GM23338 (cell line): ENCODE measurements at regions not wholly inside any gene's neighbourhood (a gene's known extent, or its start where the extent isn't known, plus 50 kb on each side); places are given as distances from the start of the nearest gene placed in this dataset.

Experiments
- ATAC-seq: fragments of 200-7000 bp; cut with Tn5 transposase; 3 replicates; pipeline ENCODE4 v1.9.1; 2020
- DNase-seq: peaks from one replicate; pipeline ENCODE4 v3.0.0-alpha.2; 2015; ENCODE audit warnings: low spot score
- H2AFZ ChIP-seq: fragments of 200-600 bp; sonication (generic); 2 replicates; pipeline ENCODE4 v1.8.0; 2016; ENCODE audit warnings: antibody characterized with exemption, mild to moderate bottlenecking, moderate library complexity
- H3F3A ChIP-seq: fragments of 200-600 bp; sonication (generic); replicated peaks from 2 replicates; pipeline ENCODE4 v1.8.0; 2017; ENCODE audit warnings: antibody characterized with exemption, mixed run types, low read depth
- H3K27ac ChIP-seq: fragments of 200-600 bp; sonication (generic); 2 replicates; pipeline ENCODE4 v1.6.1; 2016; ENCODE audit warnings: low read depth
- H3K27me3 ChIP-seq: fragments of 200-600 bp; sonication (generic); 2 replicates; pipeline ENCODE4 v1.8.0; 2016; ENCODE audit warnings: mild to moderate bottlenecking, mixed run types, moderate library complexity; ENCODE audit not compliant: insufficient read depth
- H3K36me3 ChIP-seq: fragments of 200-600 bp; sonication (generic); 2 replicates; pipeline ENCODE4 v1.8.0; 2016; ENCODE audit warnings: mild to moderate bottlenecking; ENCODE audit not compliant: insufficient read depth
- H3K4me1 ChIP-seq: fragments of 200-600 bp; sonication (generic); 2 replicates; pipeline ENCODE4 v1.8.0; 2016; ENCODE audit warnings: mild to moderate bottlenecking, moderate library complexity; ENCODE audit not compliant: insufficient read depth
- H3K4me2 ChIP-seq: fragments of 200-600 bp; sonication (generic); 2 replicates; pipeline ENCODE4 v1.7.1; 2017; ENCODE audit warnings: mixed run types
- H3K4me3 ChIP-seq: fragments of 200-600 bp; sonication (generic); 2 replicates; pipeline ENCODE4 v1.6.1; 2016; ENCODE audit warnings: mixed run types
- H3K79me2 ChIP-seq: fragments of 200-600 bp; sonication (generic); replicated peaks from 2 replicates; pipeline ENCODE4 v1.8.0; 2017; ENCODE audit warnings: mild to moderate bottlenecking; ENCODE audit not compliant: insufficient read depth
- H3K9me2 ChIP-seq: fragments of 200-600 bp; sonication (generic); 2 replicates; pipeline ENCODE4 v1.8.0; 2017; ENCODE audit not compliant: insufficient read depth
- H4K20me1 ChIP-seq: fragments of 200-600 bp; sonication (generic); replicated peaks from 2 replicates; pipeline ENCODE4 v1.8.0; 2017; ENCODE audit warnings: mild to moderate bottlenecking; ENCODE audit not compliant: insufficient read depth
- H3K27ac Mint-ChIP-seq: 2 replicates; pipeline ENCODE4 v1.8.0; 2020; ENCODE audit warnings: inconsistent platforms, mild to moderate bottlenecking, moderate library complexity, mixed read lengths
- H3K27me3 Mint-ChIP-seq: 3 replicates; pipeline ENCODE4 v1.8.0; 2022; ENCODE audit warnings: low read depth, mild to moderate bottlenecking, moderate library complexity, mixed read lengths, inconsistent platforms; ENCODE audit not compliant: insufficient read depth, poor library complexity
- H3K36me3 Mint-ChIP-seq: 3 replicates; pipeline ENCODE4 v1.8.0; 2021; ENCODE audit warnings: low read depth, mild to moderate bottlenecking, inconsistent platforms, moderate library complexity, mixed read lengths
- H3K4me1 Mint-ChIP-seq: 3 replicates; pipeline ENCODE4 v1.8.0; 2020; ENCODE audit warnings: mild to moderate bottlenecking, inconsistent platforms, mixed read lengths
- H3K4me3 Mint-ChIP-seq: 3 replicates; pipeline ENCODE4 v1.8.0; 2021; ENCODE audit warnings: moderate library complexity, mild to moderate bottlenecking, inconsistent platforms, mixed read lengths
- H3K9me3 Mint-ChIP-seq: 3 replicates; pipeline ENCODE4 v1.8.0; 2020; ENCODE audit warnings: moderate library complexity, mild to moderate bottlenecking, inconsistent platforms, mixed read lengths
- CREB1 ChIP-seq: fragments of 250-450 bp; sonication (Bioruptor Pico); IDR thresholded peaks from 2 replicates; pipeline ENCODE4 v1.5.0; 2020; ENCODE audit warnings: low read depth, mild to moderate bottlenecking, moderate library complexity
- CTCF ChIP-seq, 2 experiments: fragments of 200-600 bp in 1 of 2; sonication (generic) in 1 of 2; conservative IDR thresholded peaks; 2 replicates each; pipeline versions ENCODE4 v1.5.1 to v1.6.1; 2016 to 2017; ENCODE audit warnings: antibody characterized with exemption in 2 of 2, low read depth in 2 of 2, mild to moderate bottlenecking in 2 of 2, moderate library complexity in 1 of 2
- EZH2 ChIP-seq: fragments of 200-600 bp; sonication (generic); IDR thresholded peaks from one replicate; pipeline ENCODE4 v1.8.0; 2017; ENCODE audit warnings: antibody characterized with exemption, mild to moderate bottlenecking, low read depth; ENCODE audit not compliant: unreplicated experiment
- EZH2phosphoT487 ChIP-seq: fragments of 200-600 bp; sonication (generic); IDR thresholded peaks from one replicate; pipeline ENCODE4 v1.8.1; 2018; ENCODE audit warnings: antibody characterized with exemption; ENCODE audit not compliant: unreplicated experiment
- NANOG ChIP-seq: IDR thresholded peaks from 2 replicates; pipeline ENCODE4 v1.6.1; 2016; ENCODE audit warnings: antibody characterized with exemption, borderline replicate concordance
- POLR2AphosphoS5 ChIP-seq: IDR thresholded peaks from 2 replicates; pipeline ENCODE4 v1.6.1; 2016; ENCODE audit warnings: antibody characterized with exemption, low read depth
- REST ChIP-seq: IDR thresholded peaks from one replicate; pipeline ENCODE4 v1.6.1; 2018; ENCODE audit warnings: antibody characterized with exemption; ENCODE audit not compliant: unreplicated experiment
- STAT1 ChIP-seq: IDR thresholded peaks from one replicate; pipeline ENCODE4 v1.6.1; 2016; ENCODE audit warnings: antibody characterized with exemption; ENCODE audit not compliant: unreplicated experiment
- ZNF114 ChIP-seq: fragments of 250-450 bp; sonication (Bioruptor Pico); IDR thresholded peaks from 2 replicates; pipeline ENCODE4 v1.5.0; 2020; ENCODE audit warnings: mild to moderate bottlenecking, moderate library complexity
- ZNF331 ChIP-seq: fragments of 250-450 bp; sonication (Bioruptor Pico); IDR thresholded peaks from 2 replicates; pipeline ENCODE4 v1.5.0; 2020; ENCODE audit warnings: low read depth, mild to moderate bottlenecking, moderate library complexity
- ZNF462 ChIP-seq: fragments of 250-450 bp; sonication (Bioruptor Pico); IDR thresholded peaks from 2 replicates; pipeline ENCODE4 v1.5.0; 2020; ENCODE audit warnings: mild to moderate bottlenecking, moderate library complexity
- TF ChIP-seq, protein P1 (sequence below): IDR thresholded peaks from 2 replicates; pipeline ENCODE4 v1.6.1; 2016; ENCODE audit warnings: antibody characterized with exemption

DNA sequence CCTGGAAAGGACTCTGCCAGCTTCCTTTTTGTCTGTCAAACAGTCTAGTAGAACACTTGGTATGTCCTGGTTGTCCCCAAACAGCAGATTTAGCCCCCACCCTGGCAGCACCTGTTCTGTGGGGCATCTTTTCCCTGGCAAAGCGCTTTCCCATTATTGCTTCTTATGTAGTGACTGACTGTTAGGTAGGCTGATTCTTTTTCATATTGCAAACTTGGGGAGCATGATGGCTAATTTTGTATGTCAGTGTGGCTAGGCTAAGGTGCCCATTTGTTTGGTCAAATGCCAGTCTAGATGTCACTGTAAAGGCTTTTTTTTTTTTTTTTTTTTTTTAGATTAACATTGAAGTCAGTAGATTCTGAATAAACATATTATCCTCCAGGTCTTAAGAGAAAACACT, 140.2 kb downstream of the MYCN start (continued):
- no peak for TF ChIP-seq CTCF (conservative IDR thresholded peaks at IDR 0.05; ENCODE audit: low read depth in 2 of 2)
- no peak for TF ChIP-seq CREB1 (CRISPR knock-in tag)

DNA sequence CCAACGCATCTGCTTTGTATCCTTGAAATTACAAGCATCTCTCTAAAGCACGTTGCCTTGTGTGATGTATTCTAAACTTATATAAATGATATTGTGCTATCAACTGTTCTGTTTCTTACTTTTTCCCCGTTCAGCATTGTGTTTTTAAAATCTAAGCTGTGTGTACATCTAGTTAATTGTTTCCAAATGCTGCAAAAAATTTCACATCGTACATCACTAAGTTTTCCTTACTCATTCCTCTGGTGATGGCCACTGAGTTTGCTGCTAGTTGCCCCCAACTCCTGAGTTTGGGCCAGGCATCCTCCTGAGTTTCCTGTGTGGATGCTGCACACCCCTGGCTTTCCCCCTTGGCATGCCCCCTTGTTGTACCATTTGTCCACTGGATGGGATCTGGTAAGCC, 139.7 kb downstream of the MYCN start:
- peaks cover 3% of the 10 kb centered on the region; the same call in 2 of the 3 replicates for H3K9me3 Mint-ChIP-seq
- H3K4me3 Mint-ChIP-seq = no peak overlapping the region
- TF ChIP-seq EZH2 = no peak
- TF ChIP-seq EZH2phosphoT487 = no peak
- TF ChIP-seq ZNF462 (CRISPR knock-in tag) = no peak
- TF ChIP-seq NANOG = no peak
- no peak for TF ChIP-seq REST
- no peak for TF ChIP-seq CREB1 (CRISPR knock-in tag)
- no peak for TF ChIP-seq STAT1
- no peak for TF ChIP-seq ZNF114
- TF ChIP-seq, protein P1, sequence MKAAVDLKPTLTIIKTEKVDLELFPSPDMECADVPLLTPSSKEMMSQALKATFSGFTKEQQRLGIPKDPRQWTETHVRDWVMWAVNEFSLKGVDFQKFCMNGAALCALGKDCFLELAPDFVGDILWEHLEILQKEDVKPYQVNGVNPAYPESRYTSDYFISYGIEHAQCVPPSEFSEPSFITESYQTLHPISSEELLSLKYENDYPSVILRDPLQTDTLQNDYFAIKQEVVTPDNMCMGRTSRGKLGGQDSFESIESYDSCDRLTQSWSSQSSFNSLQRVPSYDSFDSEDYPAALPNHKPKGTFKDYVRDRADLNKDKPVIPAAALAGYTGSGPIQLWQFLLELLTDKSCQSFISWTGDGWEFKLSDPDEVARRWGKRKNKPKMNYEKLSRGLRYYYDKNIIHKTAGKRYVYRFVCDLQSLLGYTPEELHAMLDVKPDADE = no peak
- TF ChIP-seq ZNF331 = no peak
- no peak for TF ChIP-seq POLR2AphosphoS5

More for the DNA sequence above, 139.7 kb downstream of the MYCN start:
- no peaks in the 10 kb centered on the region for H3K27me3 ChIP-seq
- no peak for DNase-seq
- H3K4me3 ChIP-seq = no peak overlapping the region
- H3K36me3 ChIP-seq = no peaks in the 10 kb centered on the region
- H3K36me3 Mint-ChIP-seq = peaks cover 10% of the 10 kb centered on the region; the same call in 2 of the 3 replicates
- no peaks in the 10 kb centered on the region for H3F3A ChIP-seq
- no peaks in the 10 kb centered on the region for H3K79me2 ChIP-seq
- H3K27ac Mint-ChIP-seq = no peak overlapping the region
- no peaks in the 10 kb centered on the region for H4K20me1 ChIP-seq
- H3K27ac ChIP-seq = no peak overlapping the region
- no peak for ATAC-seq
- peaks cover 9% of the 10 kb centered on the region for H3K27me3 Mint-ChIP-seq
- 0 out of 2 replicates have a peak, but pooled peaks cover 18% of the 10 kb centered on the region for H3K9me2 ChIP-seq
- no peak overlapping the region for H2AFZ ChIP-seq
- 0 out of 2 replicates have a peak, but pooled peaks cover 7% of the 10 kb centered on the region for H3K4me1 ChIP-seq
- H3K4me2 ChIP-seq = no peak overlapping the region
- peaks cover 32% of the 10 kb centered on the region for H3K4me1 Mint-ChIP-seq
